ENCODE measurements at regions not wholly inside any gene's neighbourhood (a gene's known extent, or its start where the extent isn't known, plus 50 kb on each side); places are given as distances from the start of the nearest gene placed in this dataset.

GRCh38 chrX:120819126-120819525 lies 56.5 kb downstream of the CT47B1 start:
- intact Hi-C loops (cut with DNase I) = no loop called here
- DNase-seq (no peak), ATAC-seq (no peak)
- no peak overlapping the region for H3K27ac ChIP-seq
- no peaks in the 10 kb centered on the region for H3K27me3 ChIP-seq (ENCODE audit: insufficient read depth in 3 of 3, low read length in 2 of 3)
- no peak overlapping the region for H3K4me3 ChIP-seq
- no peaks in the 10 kb centered on the region for H3K4me1 ChIP-seq
- H3K9me3 ChIP-seq = no peaks in the 10 kb centered on the region
- H3K36me3 ChIP-seq (ENCODE audit: insufficient read depth in 1 of 2, low read depth in 1 of 2) = no peaks in the 10 kb centered on the region
- no peak for TF ChIP-seq CTCF (IDR thresholded peaks at IDR 0.05)
- WGBS, 3 donors = 58 to 86% (median 76%) methylated on average over 2 of the region's 2 CpGs

GRCh38 chrX:120813982-120814381 lies 61.7 kb downstream of the CT47B1 start:
- Histone ChIP-seq H3K27ac (no peak overlapping the region), H3K4me3 (no peak overlapping the region), H3K4me1 (no peaks in the 10 kb centered on the region), H3K36me3 (ENCODE audit: insufficient read depth in 1 of 2, low read depth in 1 of 2) (no peaks in the 10 kb centered on the region), H3K27me3 (ENCODE audit: insufficient read depth in 3 of 3, low read length in 2 of 3) (no peaks in the 10 kb centered on the region), H3K9me3 (no peaks in the 10 kb centered on the region)
- no peak for TF ChIP-seq CTCF (IDR thresholded peaks at IDR 0.05)
- ATAC-seq (no peak), DNase-seq (no peak)
- WGBS, 3 donors = 21 to 36% (median 23%) methylated on average over 5 of the region's 5 CpGs
- intact Hi-C loops (cut with DNase I) = no loop called here

- intact Hi-C loops (cut with DNase I) = no loop called here
- Histone ChIP-seq H3K27me3 (ENCODE audit: insufficient read depth in 3 of 3, low read length in 2 of 3) (peaks cover 0 to 8% (median 0%) of the 10 kb centered on the region in 3 donors), H3K36me3 (ENCODE audit: insufficient read depth in 1 of 2, low read depth in 1 of 2) (no peaks in the 10 kb centered on the region), H3K4me1 (no peaks in the 10 kb centered on the region), H3K9me3 (no peaks in the 10 kb centered on the region), H3K27ac (no peak overlapping the region), H3K4me3 (no peak overlapping the region)
- DNase-seq (no peak), ATAC-seq (no peak)
- WGBS, 3 donors = 56 to 86% (median 82%) methylated on average over 4 of the region's 4 CpGs
- no peak for TF ChIP-seq CTCF (IDR thresholded peaks at IDR 0.05)
These were observed 74.2 kb downstream of the CT47B1 start for GRCh38 chrX:120801426-120801825.

GRCh38 chrX:120797188-120797851 lies 78.3 kb downstream of the CT47B1 start:
- no peak overlapping the region for H3K4me3 ChIP-seq
- intact Hi-C loops (cut with DNase I) = loop anchor here in 1 of 2 donors (10.0 kb wide), 1 partner anchor 777 kb away; no protein-coding TSS in a partner anchor
- no peak overlapping the region for H3K27ac ChIP-seq
- H3K27me3 ChIP-seq (ENCODE audit: insufficient read depth in 3 of 3, low read length in 2 of 3) = peaks cover 0 to 3% (median 0%) of the 10 kb centered on the region in 3 donors
- H3K9me3 ChIP-seq = no peaks in the 10 kb centered on the region
- TF ChIP-seq CTCF (IDR thresholded peaks at IDR 0.05) = no peak
- DNase-seq = no peak
- 51 to 55% (median 51%) methylated on average over 3 of the region's 3 CpGs for WGBS, 3 donors
- ATAC-seq = no peak
- no peaks in the 10 kb centered on the region for H3K4me1 ChIP-seq
- H3K36me3 ChIP-seq (ENCODE audit: insufficient read depth in 1 of 2, low read depth in 1 of 2) = no peaks in the 10 kb centered on the region

GRCh38 chrX:120795301-120795700 lies 80.4 kb downstream of the CT47B1 start:
- 57 to 83% (median 60%) methylated on average over 2 of the region's 2 CpGs for WGBS, 3 donors
- no peak for TF ChIP-seq CTCF (IDR thresholded peaks at IDR 0.05)
- Histone ChIP-seq H3K4me1 (peaks cover 2% of the 10 kb centered on the region), H3K36me3 (ENCODE audit: insufficient read depth in 1 of 2, low read depth in 1 of 2) (no peaks in the 10 kb centered on the region), H3K9me3 (no peaks in the 10 kb centered on the region), H3K27me3 (ENCODE audit: insufficient read depth in 3 of 3, low read length in 2 of 3) (peaks cover 0 to 3% (median 0%) of the 10 kb centered on the region in 3 donors), H3K4me3 (no peak overlapping the region), H3K27ac (no peak overlapping the region)
- intact Hi-C loops (cut with DNase I) = loop anchor here in 1 of 2 donors (10.0 kb wide), 1 partner anchor 780 kb away; no protein-coding TSS in a partner anchor
- DNase-seq (no peak), ATAC-seq (no peak)
